ENCODE measurements at regions not wholly inside any gene's neighbourhood (a gene's known extent, or its start where the extent isn't known, plus 50 kb on each side); places are given as distances from the start of the nearest gene placed in this dataset.

DNA sequence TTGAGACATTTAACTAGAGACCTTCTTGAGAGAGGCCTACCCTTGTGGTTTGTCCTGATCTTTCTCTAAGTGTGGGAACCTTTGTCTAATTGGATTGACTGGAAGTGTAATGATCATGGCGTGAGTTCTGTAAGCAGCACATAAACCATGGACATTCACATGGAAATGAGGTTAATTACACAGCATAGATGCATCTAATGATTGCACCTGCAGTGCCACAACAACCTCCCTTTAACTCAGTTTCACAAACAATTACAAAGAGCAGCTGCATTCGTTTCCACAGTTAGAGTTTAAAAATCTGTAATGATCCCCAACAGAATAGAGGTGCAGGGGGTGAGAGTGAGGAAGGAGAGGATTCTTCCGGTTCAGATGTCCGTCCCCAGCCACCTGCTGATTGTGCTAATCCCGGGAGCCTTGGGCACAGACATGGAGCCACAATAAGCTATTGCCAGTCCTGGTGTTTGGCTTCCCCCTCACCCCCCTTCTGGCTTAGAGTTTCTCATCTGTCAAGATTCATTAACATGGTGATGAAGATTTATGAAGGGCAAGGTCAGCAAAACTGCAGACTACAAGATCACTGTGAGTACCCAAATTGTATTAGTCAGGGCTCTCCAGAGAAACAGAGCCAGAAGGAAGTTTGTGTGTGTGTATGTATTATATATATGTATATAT, 659.2 kb upstream of the SOX9 start:
- Histone ChIP-seq H3K27me3 (ENCODE audit: insufficient read depth, low read length) (no peaks in the 10 kb centered on the region), H3K36me3 (ENCODE audit: insufficient read depth, low read length) (no peaks in the 10 kb centered on the region), H3K4me3 (ENCODE audit: low read length) (no peak overlapping the region), H3K9me3 (ENCODE audit: low read length) (no peaks in the 10 kb centered on the region), H2AFZ (ENCODE audit: low read depth, low read length) (no peak overlapping the region), H3K4me1 (ENCODE audit: insufficient read depth, low read length) (no peaks in the 10 kb centered on the region)

DNA sequence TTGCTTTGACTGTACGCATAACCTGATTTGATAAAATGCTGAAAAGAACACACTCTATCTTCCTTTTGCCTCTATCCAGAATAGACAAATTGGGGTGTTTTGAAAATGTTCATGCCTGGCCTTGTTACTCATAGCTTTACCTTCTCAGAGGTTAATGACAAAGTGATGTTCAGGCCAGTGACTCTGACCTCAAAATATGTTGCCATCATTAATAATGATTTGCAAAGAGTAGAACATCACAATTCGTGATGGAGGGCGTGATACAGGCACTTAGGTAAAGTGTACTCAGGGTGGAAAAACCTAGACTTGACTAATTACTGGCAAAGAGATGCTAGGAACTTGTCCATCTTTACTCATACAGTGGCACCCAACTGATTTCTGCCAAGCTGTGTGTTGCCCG, 656.6 kb upstream of the SOX9 start:
- no peaks in the 10 kb centered on the region for H3K36me3 ChIP-seq (ENCODE audit: insufficient read depth, low read length)
- H3K9me3 ChIP-seq (ENCODE audit: low read length): no peaks in the 10 kb centered on the region

DNA sequence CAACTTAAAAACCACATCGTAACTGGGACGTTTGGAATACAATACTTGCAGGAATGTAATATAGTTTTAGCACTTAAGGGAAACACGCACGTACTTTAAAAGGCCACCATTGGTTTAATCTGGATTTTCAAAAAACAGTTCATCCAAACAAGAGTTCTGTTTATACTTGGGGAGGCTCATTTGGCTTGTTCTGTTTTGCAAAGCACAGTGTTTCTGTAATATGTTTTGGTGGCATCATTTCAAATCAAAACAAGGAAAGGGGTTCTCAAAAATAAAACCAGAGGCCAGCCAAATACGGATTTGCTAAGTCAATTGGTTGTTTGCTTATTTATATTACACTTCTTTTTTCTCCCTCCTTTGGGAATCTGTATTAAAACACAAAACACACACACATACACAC, 656.1 kb upstream of the SOX9 start:
- Histone ChIP-seq H3K36me3 (ENCODE audit: insufficient read depth, low read length) (no peaks in the 10 kb centered on the region), H3K4me3 (ENCODE audit: low read length) (no peak overlapping the region), H3K4me1 (ENCODE audit: insufficient read depth, low read length) (no peaks in the 10 kb centered on the region), H2AFZ (ENCODE audit: low read depth, low read length) (no peak overlapping the region), H3K27me3 (ENCODE audit: insufficient read depth, low read length) (no peaks in the 10 kb centered on the region), H3K9me3 (ENCODE audit: low read length) (no peaks in the 10 kb centered on the region)

More for the DNA sequence above, 656.6 kb upstream of the SOX9 start:
- no peak overlapping the region for H2AFZ ChIP-seq (ENCODE audit: low read depth, low read length)
- no peaks in the 10 kb centered on the region for H3K27me3 ChIP-seq (ENCODE audit: insufficient read depth, low read length)
- H3K4me3 ChIP-seq (ENCODE audit: low read length): no peak overlapping the region
- no peaks in the 10 kb centered on the region for H3K4me1 ChIP-seq (ENCODE audit: insufficient read depth, low read length)

DNA sequence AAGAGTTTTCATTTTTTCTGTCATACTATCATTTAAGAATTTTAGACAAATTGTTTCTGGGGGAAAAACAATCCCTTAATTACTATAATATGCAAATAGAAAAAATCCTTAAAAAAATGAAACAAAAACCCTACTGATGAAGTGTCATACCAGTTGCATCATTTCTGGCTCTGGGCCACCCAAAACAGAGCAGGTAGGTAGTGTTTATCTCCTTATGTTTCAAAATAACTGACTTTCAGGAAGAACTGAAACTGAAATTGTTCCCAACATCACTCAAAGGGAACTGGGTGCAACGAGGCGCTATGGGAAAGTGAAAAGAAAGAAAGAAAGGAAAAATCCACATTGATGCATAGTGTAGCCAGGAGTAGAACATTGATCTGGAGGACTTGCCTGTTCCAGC, 653.1 kb upstream of the SOX9 start:
- no peaks in the 10 kb centered on the region for H3K36me3 ChIP-seq (ENCODE audit: insufficient read depth, low read length)
- H2AFZ ChIP-seq (ENCODE audit: low read depth, low read length): no peak overlapping the region
- no peaks in the 10 kb centered on the region for H3K27me3 ChIP-seq (ENCODE audit: insufficient read depth, low read length)
- H3K9me3 ChIP-seq (ENCODE audit: low read length): no peaks in the 10 kb centered on the region
- no peak overlapping the region for H3K4me3 ChIP-seq (ENCODE audit: low read length)
- H3K4me1 ChIP-seq (ENCODE audit: insufficient read depth, low read length): no peaks in the 10 kb centered on the region

DNA sequence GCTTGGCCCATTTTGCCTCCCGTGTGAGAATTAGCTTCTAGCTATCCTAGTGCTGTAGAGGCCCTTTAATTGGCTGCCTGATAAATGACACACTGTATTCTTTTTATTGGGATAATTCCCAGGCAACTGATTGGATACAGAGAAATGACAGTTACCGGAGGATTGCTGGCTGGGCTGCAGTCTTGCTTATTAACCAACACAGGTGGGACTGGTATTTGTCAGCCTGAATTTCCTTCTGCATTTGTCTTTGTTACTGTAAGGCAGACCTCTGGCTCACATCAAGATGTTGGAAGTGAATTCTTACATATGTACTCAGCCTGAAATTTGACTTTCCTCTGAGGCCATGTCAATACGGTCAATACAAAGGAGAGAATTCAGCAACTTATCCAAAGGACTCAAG, 650.8 kb upstream of the SOX9 start:
- Histone ChIP-seq H3K4me3 (ENCODE audit: low read length) (no peak overlapping the region), H3K36me3 (ENCODE audit: insufficient read depth, low read length) (no peaks in the 10 kb centered on the region), H2AFZ (ENCODE audit: low read depth, low read length) (no peak overlapping the region)

DNA sequence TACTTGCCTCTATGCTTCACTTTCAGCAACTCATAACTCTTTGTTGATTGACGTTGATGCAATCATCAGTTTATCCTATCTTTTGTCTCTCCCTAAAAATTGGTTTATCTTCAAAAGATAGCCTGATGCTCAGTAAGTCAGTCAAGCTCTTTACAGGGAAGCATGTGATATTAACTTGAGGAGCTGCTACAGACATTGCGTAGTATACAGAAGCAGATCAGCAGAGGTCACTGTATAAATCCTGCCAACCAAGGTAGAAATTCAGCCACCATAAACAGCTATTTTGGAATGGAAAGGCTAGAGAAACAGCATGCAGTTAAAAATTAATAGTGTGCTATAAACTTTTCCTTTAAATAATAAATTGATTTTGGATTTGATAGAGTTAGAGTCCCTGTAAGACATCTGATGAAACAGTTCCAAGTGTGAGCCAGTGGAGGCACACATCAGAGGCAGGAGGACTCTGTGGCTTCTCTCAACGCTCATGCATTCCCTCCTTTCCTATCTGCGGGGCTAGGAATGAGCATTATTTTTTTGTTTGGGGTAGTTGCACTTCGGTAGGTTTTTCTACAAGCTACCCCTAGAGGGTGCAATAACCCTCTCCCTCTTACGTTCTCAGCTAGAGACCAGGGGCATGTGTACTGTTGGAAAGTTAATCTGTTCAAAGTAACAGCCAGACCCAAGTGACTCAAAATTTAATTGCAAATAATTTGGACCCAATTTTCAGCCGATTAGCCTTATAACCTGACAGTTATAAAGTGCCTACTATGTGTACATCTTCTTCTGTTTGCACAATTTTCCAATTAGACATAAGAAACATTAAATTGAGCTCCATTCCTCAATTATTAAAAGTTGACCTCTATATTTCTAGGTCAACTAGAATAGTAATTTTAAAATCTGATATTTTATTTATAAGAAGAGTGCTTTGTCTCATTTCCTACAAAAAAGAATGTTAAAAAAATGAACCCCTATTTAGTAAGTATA, 647.7 kb upstream of the SOX9 start:
- no peak overlapping the region for H2AFZ ChIP-seq (ENCODE audit: low read depth, low read length)
- H3K36me3 ChIP-seq (ENCODE audit: insufficient read depth, low read length): no peaks in the 10 kb centered on the region
- no peaks in the 10 kb centered on the region for H3K4me1 ChIP-seq (ENCODE audit: insufficient read depth, low read length)
- no peak overlapping the region for H3K4me3 ChIP-seq (ENCODE audit: low read length)
- no peaks in the 10 kb centered on the region for H3K9me3 ChIP-seq (ENCODE audit: low read length)
- H3K27me3 ChIP-seq (ENCODE audit: insufficient read depth, low read length): no peaks in the 10 kb centered on the region

More for the DNA sequence above, 650.8 kb upstream of the SOX9 start:
- H3K9me3 ChIP-seq (ENCODE audit: low read length): no peaks in the 10 kb centered on the region
- no peaks in the 10 kb centered on the region for H3K27me3 ChIP-seq (ENCODE audit: insufficient read depth, low read length)
- no peaks in the 10 kb centered on the region for H3K4me1 ChIP-seq (ENCODE audit: insufficient read depth, low read length)

DNA sequence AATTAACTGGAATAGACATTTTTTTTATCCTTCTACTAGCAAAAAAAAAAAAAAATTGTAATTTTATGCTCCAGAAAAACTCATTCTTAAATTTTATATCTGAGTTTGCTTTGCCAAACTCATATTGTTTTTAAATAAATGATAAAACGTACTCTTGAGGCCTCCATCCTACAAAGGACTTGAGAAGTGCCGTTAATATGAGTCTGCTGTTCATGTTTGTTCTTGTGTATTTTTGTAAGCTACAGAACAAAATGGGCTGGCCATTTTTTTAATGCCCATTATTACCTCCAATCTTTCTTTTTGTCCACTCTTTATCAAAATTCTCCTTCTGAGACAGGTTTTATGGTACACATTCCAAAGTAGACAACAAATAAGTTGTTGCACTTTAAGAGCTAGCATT, 643.5 kb upstream of the SOX9 start:
- H3K9me3 ChIP-seq (ENCODE audit: low read length): no peaks in the 10 kb centered on the region
- H3K4me1 ChIP-seq (ENCODE audit: insufficient read depth, low read length): no peaks in the 10 kb centered on the region
- no peaks in the 10 kb centered on the region for H3K27me3 ChIP-seq (ENCODE audit: insufficient read depth, low read length)
- no peak overlapping the region for H3K4me3 ChIP-seq (ENCODE audit: low read length)
- H3K36me3 ChIP-seq (ENCODE audit: insufficient read depth, low read length): no peaks in the 10 kb centered on the region
- H2AFZ ChIP-seq (ENCODE audit: low read depth, low read length): no peak overlapping the region

DNA sequence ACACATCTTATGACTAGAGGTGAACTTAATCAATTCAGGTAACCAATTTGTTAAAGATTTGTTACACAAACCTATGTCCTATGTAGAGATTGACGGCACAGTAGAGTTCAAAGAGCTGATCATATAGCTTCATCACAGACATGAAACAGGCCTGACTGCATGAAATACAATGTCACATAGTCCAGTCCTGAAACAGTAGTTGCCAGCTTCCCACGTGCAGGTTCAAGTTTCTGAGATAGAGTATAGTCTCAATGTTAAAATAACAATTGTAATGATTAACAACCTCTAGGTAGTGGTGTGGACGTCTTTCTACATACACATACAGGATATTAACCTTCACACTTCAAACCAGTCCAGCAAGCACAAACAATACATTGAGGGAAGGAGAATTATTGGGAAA, 640.7 kb upstream of the SOX9 start:
- Histone ChIP-seq H3K27me3 (ENCODE audit: insufficient read depth, low read length) (no peaks in the 10 kb centered on the region), H3K9me3 (ENCODE audit: low read length) (no peaks in the 10 kb centered on the region), H3K36me3 (ENCODE audit: insufficient read depth, low read length) (no peaks in the 10 kb centered on the region), H3K4me1 (ENCODE audit: insufficient read depth, low read length) (no peaks in the 10 kb centered on the region), H2AFZ (ENCODE audit: low read depth, low read length) (no peak overlapping the region), H3K4me3 (ENCODE audit: low read length) (no peak overlapping the region)

DNA sequence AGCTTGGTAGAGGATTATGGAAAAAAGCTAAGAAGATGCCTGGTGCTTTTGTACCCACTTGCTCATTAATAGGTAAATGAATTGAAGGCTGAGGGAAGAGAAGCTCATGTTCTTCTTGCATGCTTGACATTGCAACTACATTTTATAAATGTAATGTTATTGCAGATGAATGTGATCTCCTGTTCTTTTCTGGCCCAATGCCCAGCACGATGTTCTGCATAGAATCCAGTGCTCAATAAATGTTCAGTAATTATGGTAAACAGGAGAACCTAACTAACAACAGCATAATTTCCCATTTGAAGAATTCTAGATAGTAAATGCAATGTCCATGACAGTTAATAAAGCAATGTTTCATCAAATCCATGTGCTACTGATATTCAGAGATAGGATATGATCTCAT, 638.2 kb upstream of the SOX9 start:
- no peak overlapping the region for H2AFZ ChIP-seq (ENCODE audit: low read depth, low read length)
- H3K9me3 ChIP-seq (ENCODE audit: low read length): no peaks in the 10 kb centered on the region
- H3K27me3 ChIP-seq (ENCODE audit: insufficient read depth, low read length): no peaks in the 10 kb centered on the region
- H3K4me3 ChIP-seq (ENCODE audit: low read length): no peak overlapping the region
- no peaks in the 10 kb centered on the region for H3K4me1 ChIP-seq (ENCODE audit: insufficient read depth, low read length)
- no peaks in the 10 kb centered on the region for H3K36me3 ChIP-seq (ENCODE audit: insufficient read depth, low read length)

DNA sequence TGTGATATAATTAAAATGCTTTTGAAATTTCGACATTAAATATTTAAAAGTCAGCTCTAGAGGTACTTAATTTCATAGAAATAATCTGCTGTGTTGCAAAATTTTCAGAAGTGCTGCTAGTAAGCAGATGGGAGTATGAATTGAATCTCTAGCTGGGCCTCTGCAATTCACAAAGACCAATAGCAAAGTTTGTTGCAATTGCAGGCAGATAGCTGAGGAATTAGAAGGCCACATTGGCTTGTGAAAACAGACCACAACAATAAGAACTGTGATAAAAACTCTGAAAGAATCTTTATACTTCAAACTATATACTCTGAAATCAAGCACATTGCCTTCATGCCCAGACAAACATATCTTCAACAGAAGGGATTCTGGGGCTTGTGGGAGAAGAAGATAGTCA, 636.3 kb upstream of the SOX9 start:
- Histone ChIP-seq H3K4me1 (ENCODE audit: insufficient read depth, low read length) (no peaks in the 10 kb centered on the region), H2AFZ (ENCODE audit: low read depth, low read length) (no peak overlapping the region), H3K36me3 (ENCODE audit: insufficient read depth, low read length) (no peaks in the 10 kb centered on the region), H3K4me3 (ENCODE audit: low read length) (no peak overlapping the region), H3K9me3 (ENCODE audit: low read length) (no peaks in the 10 kb centered on the region), H3K27me3 (ENCODE audit: insufficient read depth, low read length) (no peaks in the 10 kb centered on the region)

DNA sequence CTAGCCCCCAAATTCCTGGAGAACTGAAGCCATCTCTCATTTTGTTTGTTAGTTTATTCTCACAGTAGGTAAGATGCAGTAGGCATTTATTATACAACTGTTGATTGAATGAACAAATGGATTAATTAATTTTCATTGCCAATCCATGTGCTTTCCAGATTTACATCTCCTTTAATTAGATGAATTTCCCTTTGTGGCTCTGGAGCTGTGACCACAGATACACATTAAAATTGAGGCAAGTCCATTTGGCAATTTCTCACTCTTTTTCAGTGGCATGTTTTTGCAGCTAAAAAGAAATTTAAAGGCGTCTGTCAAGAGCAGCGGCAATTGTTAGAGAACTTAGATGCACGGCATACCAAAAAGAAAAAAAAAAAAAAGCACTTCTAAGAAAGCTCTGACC, 635.4 kb upstream of the SOX9 start:
- no peaks in the 10 kb centered on the region for H3K9me3 ChIP-seq (ENCODE audit: low read length)
- no peaks in the 10 kb centered on the region for H3K27me3 ChIP-seq (ENCODE audit: insufficient read depth, low read length)
- H3K4me3 ChIP-seq (ENCODE audit: low read length): no peak overlapping the region

DNA sequence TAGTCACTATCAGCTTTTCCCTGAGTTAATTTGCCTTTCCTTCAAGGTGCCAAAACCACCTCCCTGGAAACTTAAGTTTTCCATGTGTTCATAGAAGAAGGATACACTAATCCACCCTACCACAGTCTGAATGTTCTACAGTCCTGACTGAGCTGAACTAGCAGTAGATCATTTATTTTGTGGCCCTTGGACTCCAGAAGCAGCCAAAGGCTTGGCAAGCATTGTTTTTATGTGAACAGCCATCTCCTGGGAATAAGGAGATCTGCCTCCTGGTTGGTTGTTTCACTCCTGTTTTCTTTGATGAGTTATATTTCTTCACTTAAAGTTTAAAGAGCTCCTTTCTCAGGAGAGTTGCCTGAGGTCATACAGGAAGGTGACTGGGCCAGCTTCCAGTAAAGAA, 634.6 kb upstream of the SOX9 start:
- Histone ChIP-seq H3K9me3 (ENCODE audit: low read length) (no peaks in the 10 kb centered on the region), H2AFZ (ENCODE audit: low read depth, low read length) (no peak overlapping the region), H3K4me1 (ENCODE audit: insufficient read depth, low read length) (no peaks in the 10 kb centered on the region), H3K27me3 (ENCODE audit: insufficient read depth, low read length) (no peaks in the 10 kb centered on the region), H3K36me3 (ENCODE audit: insufficient read depth, low read length) (no peaks in the 10 kb centered on the region), H3K4me3 (ENCODE audit: low read length) (no peak overlapping the region)

More for the DNA sequence above, 635.4 kb upstream of the SOX9 start:
- Histone ChIP-seq H2AFZ (ENCODE audit: low read depth, low read length) (no peak overlapping the region), H3K36me3 (ENCODE audit: insufficient read depth, low read length) (no peaks in the 10 kb centered on the region), H3K4me1 (ENCODE audit: insufficient read depth, low read length) (no peaks in the 10 kb centered on the region)

DNA sequence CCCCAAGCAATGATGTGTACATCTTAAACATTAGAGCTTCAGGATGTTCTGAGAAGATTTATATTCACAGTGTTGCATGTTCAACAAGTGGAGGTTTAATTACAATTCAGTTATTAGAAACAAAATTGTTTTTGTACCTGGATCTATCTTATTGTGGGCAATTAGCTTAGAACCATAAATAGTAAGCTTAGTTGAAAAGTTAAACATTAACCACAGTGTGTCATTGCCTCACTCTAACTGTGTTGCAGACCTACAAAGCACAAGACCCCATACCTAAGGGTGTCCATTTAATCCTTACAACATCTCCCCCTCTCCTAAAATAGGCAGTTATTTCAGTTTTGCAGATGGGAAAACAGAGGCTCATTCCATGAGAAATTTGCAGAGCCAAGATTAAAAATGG, 632.0 kb upstream of the SOX9 start:
- no peaks in the 10 kb centered on the region for H3K4me1 ChIP-seq (ENCODE audit: insufficient read depth, low read length)
- no peaks in the 10 kb centered on the region for H3K36me3 ChIP-seq (ENCODE audit: insufficient read depth, low read length)
- H3K27me3 ChIP-seq (ENCODE audit: insufficient read depth, low read length): no peaks in the 10 kb centered on the region
- no peaks in the 10 kb centered on the region for H3K9me3 ChIP-seq (ENCODE audit: low read length)
- H2AFZ ChIP-seq (ENCODE audit: low read depth, low read length): no peak overlapping the region
- H3K4me3 ChIP-seq (ENCODE audit: low read length): no peak overlapping the region
